SHP77 treated with DMSO at 0.1 percent for 48 hours (cell line): ENCODE measurements at regions not wholly inside any gene's neighbourhood (a gene's known extent, or its start where the extent isn't known, plus 50 kb on each side); places are given as distances from the start of the nearest gene placed in this dataset.

Experiments used
- DNase-seq: peaks from one replicate; lab custom pipeline; 2025; lab: John Stamatoyannopoulos, UW

GRCh38 chr16:35258381-35258780, 1799.0 kb downstream of the TP53TG3F start:
- DNase-seq, result no peak

DNA sequence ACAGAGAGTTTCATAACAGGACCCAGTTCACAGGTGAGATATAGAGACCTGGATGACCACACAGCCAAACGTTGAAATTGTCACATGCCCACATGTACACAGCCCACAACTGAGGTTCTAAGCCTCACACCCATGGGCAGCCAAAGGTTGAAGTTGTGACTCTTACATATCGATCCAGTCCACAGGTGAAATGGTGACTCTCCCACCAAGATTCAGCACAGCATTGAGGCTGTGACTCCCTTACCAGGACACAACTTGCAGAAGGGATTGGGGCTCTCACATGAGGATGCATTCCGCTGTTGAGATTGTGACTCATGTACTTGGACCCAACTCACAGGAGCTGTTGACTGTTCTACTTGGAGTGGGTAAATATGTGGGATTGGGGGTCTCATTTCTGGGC, 1836.4 kb downstream of the TP53TG3F start:
- no peak for DNase-seq

GRCh38 chr16:35296962-35297653, 1837.7 kb downstream of the TP53TG3F start:
- no peak for DNase-seq

GRCh38 chr16:35298460-35299243, 1839.2 kb downstream of the TP53TG3F start:
- DNase-seq, result no peak

- DNase-seq, result no peak
Observed at GRCh38 chr16:35302859-35303258, 1843.4 kb downstream of the TP53TG3F start.

- no peak for DNase-seq
Observed at GRCh38 chr16:35305476-35305875, 1846.1 kb downstream of the TP53TG3F start.

DNA sequence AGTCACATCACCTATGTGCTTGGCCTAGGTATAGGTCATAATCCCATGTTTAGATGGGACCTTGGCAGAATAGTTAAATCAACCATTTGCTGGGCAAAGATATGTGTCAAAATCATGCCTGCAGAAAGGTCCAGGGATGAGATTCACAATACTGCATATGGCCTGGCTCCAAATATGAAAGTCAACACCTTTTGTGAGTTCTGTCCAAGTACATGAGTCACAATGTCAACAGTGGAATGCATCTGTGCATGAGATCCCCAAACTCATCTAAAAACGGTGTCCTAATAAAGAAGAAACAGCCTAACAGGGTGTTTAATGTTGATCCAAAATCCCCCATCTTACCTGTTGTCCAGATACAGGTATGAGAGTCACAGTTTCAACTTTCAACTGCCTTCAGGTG, 1847.5 kb downstream of the TP53TG3F start:
- peak; percentile 74 for DNase-seq

DNA sequence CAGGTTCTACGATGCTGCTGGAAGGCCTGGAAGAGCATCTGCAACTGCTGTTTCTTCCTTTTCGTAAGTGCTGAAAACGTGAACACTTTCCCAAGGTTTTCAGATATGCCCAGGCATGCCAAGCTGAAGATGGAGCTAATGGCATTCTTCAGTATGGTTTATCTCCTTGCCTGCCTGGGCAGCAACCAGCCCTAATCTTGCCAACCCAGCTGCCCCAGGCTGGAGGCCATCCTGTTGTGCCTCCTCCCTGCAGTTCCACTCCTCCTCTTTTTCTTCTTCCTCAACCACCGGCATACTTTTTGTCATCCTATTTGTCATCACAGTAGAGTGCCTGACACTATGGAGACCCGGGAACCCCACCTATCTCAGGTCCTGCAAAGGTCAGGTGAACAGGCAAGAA, 1849.3 kb downstream of the TP53TG3F start:
- DNase-seq, result no peak

DNA sequence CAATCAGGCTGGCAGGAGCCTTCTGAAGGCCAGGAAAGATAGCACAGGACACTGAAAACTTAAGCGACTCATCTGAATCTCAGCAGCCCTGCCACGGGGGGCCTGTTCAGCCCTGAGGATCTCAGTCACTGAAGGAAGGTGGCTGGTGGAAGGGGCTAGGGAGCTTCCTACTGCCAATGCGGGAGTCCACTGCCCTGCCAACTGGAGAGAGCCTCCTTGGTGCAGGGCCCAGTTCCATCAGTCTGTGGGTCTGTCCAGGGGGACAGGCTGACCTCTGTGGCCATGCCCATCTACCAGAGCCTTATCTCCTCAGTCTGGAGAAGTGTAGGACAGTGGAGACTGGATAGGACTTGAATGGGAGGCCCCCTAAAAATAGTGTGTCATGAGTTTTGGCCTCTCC, 1851.6 kb downstream of the TP53TG3F start:
- DNase-seq, result no peak

- peak; percentile 70 for DNase-seq
Observed at GRCh38 chr16:35311475-35311874, 1852.1 kb downstream of the TP53TG3F start.

GRCh38 chr16:35314298-35314697, 1854.9 kb downstream of the TP53TG3F start:
- no peak for DNase-seq

GRCh38 chr16:35319536-35320192, 1860.3 kb downstream of the TP53TG3F start:
- DNase-seq, result no peak

GRCh38 chr16:35325936-35326335, 1866.5 kb downstream of the TP53TG3F start:
- no peak for DNase-seq

- no peak for DNase-seq
Observed at GRCh38 chr16:35339337-35339736, 1879.9 kb downstream of the TP53TG3F start.

DNA sequence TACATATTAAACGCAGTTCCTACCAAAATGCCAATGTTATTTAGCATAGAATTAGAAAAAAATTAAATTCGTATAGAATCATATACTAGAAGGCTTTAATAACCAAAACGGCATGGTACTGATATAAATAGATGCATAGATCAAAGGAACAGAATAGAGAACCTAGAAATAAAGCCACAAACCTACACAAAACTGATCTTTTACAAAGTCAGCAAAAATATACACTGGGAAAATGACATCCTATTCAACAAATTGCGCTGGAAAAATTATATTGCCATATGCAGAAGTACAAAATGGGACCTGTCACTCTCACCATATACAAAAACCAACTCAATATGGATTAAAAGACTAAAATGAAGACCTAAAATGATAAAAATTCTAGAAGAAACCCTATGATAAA, 1882.6 kb downstream of the TP53TG3F start:
- DNase-seq, result no peak

DNA sequence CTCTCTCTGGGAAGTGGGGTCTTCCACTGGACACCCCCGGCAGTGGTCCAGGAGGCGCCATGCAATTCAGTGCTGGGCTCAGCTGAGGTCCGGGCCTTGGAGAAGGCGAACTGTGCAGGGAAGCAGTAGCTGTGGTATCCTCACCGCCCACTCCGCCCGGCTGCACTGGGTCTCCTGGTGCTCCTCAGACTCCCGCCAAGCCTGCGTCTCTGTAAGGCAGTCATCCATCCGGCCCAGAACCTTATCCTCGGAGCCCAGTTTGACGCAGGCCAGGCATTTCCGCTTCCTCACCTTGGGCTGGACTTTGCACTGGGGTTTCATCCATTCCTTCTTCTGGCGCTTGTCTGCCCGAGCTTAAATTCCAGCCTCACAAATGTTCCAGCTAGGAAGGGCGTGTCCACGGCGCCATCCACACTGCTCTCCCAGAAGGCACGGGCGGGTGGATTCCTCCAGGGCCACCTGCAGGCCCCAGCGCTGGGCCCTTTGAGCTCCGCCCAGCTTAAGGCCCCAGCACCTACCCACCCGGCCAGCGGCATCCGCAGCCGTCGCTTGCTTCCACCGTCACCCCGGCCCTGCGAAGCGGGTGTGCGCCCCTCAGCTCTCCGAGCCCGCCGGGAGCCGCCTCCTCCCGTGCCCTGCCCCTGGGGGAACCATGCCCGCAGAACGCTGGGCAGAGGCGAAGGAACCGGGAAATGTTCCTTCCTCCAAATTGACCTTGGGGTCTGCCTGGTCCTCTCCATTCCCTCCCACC, 1884.8 kb downstream of the TP53TG3F start:
- no peak for DNase-seq

DNA sequence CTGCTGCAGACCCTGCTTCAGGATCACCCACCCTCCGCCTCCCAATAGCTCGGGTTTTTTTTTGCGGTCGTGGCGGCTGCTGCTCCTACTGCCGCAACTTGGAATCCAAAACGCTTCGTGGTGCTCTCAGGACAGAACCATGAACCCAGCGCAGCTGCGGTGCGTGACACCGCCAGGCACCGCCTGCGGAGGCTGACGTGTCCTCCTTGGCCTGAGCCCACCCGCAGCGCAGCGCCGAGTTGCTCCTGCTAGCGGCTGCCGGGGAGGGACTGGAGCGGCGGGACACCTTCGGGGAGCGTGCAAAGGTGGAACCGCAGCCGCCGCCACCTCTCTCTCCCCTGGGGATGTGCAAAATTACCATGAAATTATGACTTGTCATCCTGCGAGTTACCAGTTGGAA, 1893.0 kb downstream of the TP53TG3F start:
- DNase-seq, result no peak

- DNase-seq, result no peak
Observed at GRCh38 chr16:35363510-35363909, 1904.1 kb downstream of the TP53TG3F start.

DNA sequence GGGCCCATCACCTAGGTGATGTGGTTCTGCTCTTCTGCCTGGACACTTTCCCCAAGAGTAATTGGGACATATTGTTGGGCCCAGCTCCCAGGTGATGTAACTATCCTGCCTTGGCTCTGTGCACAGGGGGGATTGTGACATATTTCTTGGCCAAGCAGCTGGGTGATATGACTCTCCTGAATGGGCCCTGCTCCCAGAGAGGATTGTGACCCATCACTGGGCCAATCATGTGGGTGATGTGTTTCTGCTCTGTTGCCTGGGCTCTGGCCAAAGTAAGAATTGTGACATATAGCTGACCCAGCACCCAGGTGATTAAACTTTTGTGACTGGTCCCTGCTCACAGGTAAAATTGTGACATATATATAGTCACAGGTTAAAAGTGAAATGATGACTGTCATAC, 1904.9 kb downstream of the TP53TG3F start:
- DNase-seq, result no peak

DNA sequence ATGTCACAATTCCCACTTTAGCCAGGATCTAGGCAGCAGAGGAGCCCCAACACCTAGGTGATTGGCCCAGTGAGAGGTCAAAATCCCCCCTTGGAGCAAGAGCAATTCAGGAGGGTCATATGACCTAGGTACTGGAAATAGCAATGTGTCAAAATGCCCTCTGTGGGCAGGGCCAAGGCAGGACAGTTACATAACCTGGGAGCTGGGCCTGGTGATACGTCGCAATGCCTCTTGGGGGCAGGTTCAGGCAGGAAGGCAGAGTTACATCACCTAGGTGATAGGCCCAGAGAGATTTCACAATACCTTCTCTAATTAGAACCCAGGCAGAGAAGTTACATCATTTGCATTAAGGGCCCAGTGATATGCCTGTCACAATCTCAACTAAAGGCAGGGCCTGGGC, 1906.3 kb downstream of the TP53TG3F start:
- no peak for DNase-seq

DNA sequence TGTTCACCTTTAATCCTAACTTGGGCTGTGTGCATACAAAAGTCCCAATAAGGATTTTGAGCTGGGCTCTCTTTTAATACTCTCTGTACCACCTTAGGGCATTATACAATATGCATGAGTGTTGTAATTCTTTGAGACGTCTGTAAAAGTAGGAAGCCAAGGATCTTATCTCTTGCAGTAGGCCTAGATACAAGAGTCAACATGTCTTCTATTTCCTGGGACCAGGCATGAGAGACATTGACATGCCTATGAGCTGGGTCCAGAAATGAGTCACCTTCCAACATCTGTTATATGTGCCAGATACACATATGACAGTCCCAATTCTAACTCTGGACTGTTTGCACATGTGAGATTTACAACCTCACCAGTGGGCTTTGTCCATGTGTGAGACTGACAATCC, 1911.2 kb downstream of the TP53TG3F start:
- DNase-seq, result no peak

DNA sequence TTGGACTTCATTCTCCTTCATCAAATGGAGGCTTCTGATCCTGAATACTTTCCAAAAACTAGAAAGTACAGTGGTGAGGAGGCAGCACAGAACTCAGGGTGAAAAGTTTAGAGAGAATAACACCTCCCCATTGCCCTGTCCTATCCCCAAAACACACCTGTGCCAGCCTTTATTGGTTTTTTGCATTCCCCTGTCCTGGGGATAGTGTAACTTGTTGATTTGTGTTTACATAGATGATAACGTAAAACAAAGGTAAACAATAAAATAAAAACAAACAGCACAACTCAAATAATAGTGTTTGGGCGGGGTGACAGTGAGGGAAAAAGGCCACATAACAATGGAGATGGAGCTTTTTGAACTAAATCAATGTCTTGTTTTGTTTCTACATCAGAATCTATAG, 1917.7 kb downstream of the TP53TG3F start:
- no peak for DNase-seq
